SU-DHL-6 (cell line): ENCODE measurements at regions not wholly inside any gene's neighbourhood (a gene's known extent, or its start where the extent isn't known, plus 50 kb on each side); places are given as distances from the start of the nearest gene placed in this dataset.

Experiments used
- EZH2phosphoT487 ChIP-seq: fragments of 200-600 bp; sonication (generic), shearing (Covaris generic); conservative IDR thresholded peaks from 2 replicates; pipeline ENCODE4 v1.6.1; 2018; ENCODE audit warnings: mild to moderate bottlenecking, antibody characterized with exemption, low read length, moderate library complexity, mixed read lengths
- TF ChIP-seq, protein P1 (sequence below): fragments of 200-600 bp; sonication (generic); IDR thresholded peaks from one replicate; pipeline ENCODE4 v1.5.1; 2017; ENCODE audit warnings: antibody characterized with exemption, mild to moderate bottlenecking, low read length, moderate library complexity; ENCODE audit not compliant: insufficient read depth, poor library complexity, severe bottlenecking

GRCh38 chr4:30801876-30802275, 81.7 kb downstream of the PCDH7 start:
- TF ChIP-seq, protein P1, sequence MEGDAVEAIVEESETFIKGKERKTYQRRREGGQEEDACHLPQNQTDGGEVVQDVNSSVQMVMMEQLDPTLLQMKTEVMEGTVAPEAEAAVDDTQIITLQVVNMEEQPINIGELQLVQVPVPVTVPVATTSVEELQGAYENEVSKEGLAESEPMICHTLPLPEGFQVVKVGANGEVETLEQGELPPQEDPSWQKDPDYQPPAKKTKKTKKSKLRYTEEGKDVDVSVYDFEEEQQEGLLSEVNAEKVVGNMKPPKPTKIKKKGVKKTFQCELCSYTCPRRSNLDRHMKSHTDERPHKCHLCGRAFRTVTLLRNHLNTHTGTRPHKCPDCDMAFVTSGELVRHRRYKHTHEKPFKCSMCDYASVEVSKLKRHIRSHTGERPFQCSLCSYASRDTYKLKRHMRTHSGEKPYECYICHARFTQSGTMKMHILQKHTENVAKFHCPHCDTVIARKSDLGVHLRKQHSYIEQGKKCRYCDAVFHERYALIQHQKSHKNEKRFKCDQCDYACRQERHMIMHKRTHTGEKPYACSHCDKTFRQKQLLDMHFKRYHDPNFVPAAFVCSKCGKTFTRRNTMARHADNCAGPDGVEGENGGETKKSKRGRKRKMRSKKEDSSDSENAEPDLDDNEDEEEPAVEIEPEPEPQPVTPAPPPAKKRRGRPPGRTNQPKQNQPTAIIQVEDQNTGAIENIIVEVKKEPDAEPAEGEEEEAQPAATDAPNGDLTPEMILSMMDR, result no peak
- no peak for TF ChIP-seq EZH2phosphoT487
